HepG2 (cell line): ENCODE measurements at regions not wholly inside any gene's neighbourhood (a gene's known extent, or its start where the extent isn't known, plus 50 kb on each side); places are given as distances from the start of the nearest gene placed in this dataset.

Experiments
- ATAC-seq: fragments of 200-7000 bp; cut with Tn5 transposase; 3 replicates; pipeline ENCODE4 v1.9.1; 2020; ENCODE audit warnings: mild to moderate bottlenecking, moderate library complexity
- BruUV-seq: library from RNA; stranded (reverse); fragments of 400-500 nt; replicated peaks from 2 replicates; lab custom pipeline; 2021; lab: Mats Ljungman, UMichigan
- CTCF ChIA-PET: fragments of 300-600 bp; formaldehyde crosslinking; extraction: SDS; loops from one replicate; lab custom pipeline; 2021; ENCODE audit warnings: low total read pairs, inconsistent platforms, low intra/inter-chr PET ratio; lab: Yijun Ruan, JAX
- POLR2A ChIA-PET: fragments of 350-600 bp; sonication (Branson Sonifier 250); formaldehyde crosslinking; loops from one replicate; lab custom pipeline; 2020; ENCODE audit warnings: antibody characterized with exemption, inconsistent platforms; lab: Yijun Ruan, JAX
- DNase-seq: peaks from one replicate; pipeline ENCODE4 v3.0.0-alpha.2; 2015; ENCODE audit warnings: low spot score
- FAIRE-seq: peaks from 3 replicates; lab custom pipeline; 2011; peaks lifted over from hg19 to GRCh38; lab: Jason Lieb, UNC
- H2AFZ ChIP-seq: one replicate; pipeline ENCODE4 v1.6.1; 2011; ENCODE audit warnings: low read length, inconsistent platforms
- H3K27ac ChIP-seq: fragments of 300-600 bp; 3 replicates; pipeline ENCODE4 v1.8.0; 2011; ENCODE audit warnings: mixed run types, mild to moderate bottlenecking, mixed read lengths, low read length, inconsistent platforms; ENCODE audit not compliant: insufficient read depth; ENCODE audit errors: extremely low read length
- H3K27me3 ChIP-seq, 2 experiments: fragments of 200-600 bp in 1 of 2; 2 replicates in 1 of 2; 3 replicates in 1 of 2; pipeline versions ENCODE4 v1.6.0 to v1.8.0; 2011; ENCODE audit warnings: low read length in 2 of 2, mild to moderate bottlenecking in 2 of 2, moderate library complexity in 2 of 2, inconsistent platforms in 1 of 2; ENCODE audit not compliant: insufficient read depth in 2 of 2, control insufficient read depth in 1 of 2
- H3K36me3 ChIP-seq, 2 experiments: fragments of 200-600 bp in 1 of 2; replicated peaks in 1 of 2; 2 replicates in 1 of 2; 3 replicates in 1 of 2; pipeline versions ENCODE4 v1.5.1 to v1.8.0; 2011; ENCODE audit warnings: low read length in 2 of 2, inconsistent platforms in 1 of 2; ENCODE audit not compliant: insufficient read depth in 2 of 2, control insufficient read depth in 1 of 2
- H3K4me1 ChIP-seq: 2 replicates; pipeline ENCODE4 v1.5.1; 2012; ENCODE audit warnings: low read length, inconsistent platforms; ENCODE audit not compliant: insufficient read depth
- H3K4me2 ChIP-seq: 2 replicates; pipeline ENCODE4 v1.6.0; 2011; ENCODE audit warnings: low read depth, low read length, inconsistent platforms
- H3K4me3 ChIP-seq, 3 experiments: fragments of 200-600 bp in 1 of 3; sonication (generic), shearing (Covaris generic) in 1 of 3; replicated peaks in 1 of 3; 2 replicates each; pipeline ENCODE4 v1.5.1; 2011 to 2016; ENCODE audit warnings: low read length in 3 of 3, inconsistent platforms in 2 of 3, low read depth in 2 of 3, mild to moderate bottlenecking in 2 of 3, control low read depth in 1 of 3, mixed read lengths in 1 of 3; ENCODE audit not compliant: insufficient read depth in 1 of 3
- H3K79me2 ChIP-seq: one replicate; pipeline ENCODE4 v1.6.1; 2011; ENCODE audit warnings: low read length, inconsistent platforms; ENCODE audit not compliant: insufficient read depth
- H3K9ac ChIP-seq: 2 replicates; pipeline ENCODE4 v1.6.0; 2011; ENCODE audit warnings: mild to moderate bottlenecking, low read depth, low read length, inconsistent platforms; ENCODE audit not compliant: insufficient read depth
- H3K9me3 ChIP-seq: 2 replicates; pipeline ENCODE4 v1.5.1; 2012; ENCODE audit warnings: mild to moderate bottlenecking, low read length
- H4K20me1 ChIP-seq: 2 replicates; pipeline ENCODE4 v1.6.0; 2011; ENCODE audit warnings: inconsistent platforms, mild to moderate bottlenecking, low read length, moderate library complexity; ENCODE audit not compliant: insufficient read depth
- ATF3 ChIP-seq: sonication (generic); formaldehyde crosslinking; IDR thresholded peaks from 2 replicates; pipeline ENCODE4 v1.4.0; 2020; ENCODE audit warnings: missing genetic modification reagents
- KDM5B ChIP-seq: sonication (generic); formaldehyde crosslinking; IDR thresholded peaks from 2 replicates; pipeline ENCODE4 v1.4.0; 2020; ENCODE audit warnings: missing genetic modification reagents, mild to moderate bottlenecking, borderline replicate concordance
- STAG1 ChIP-seq: sonication (generic); formaldehyde crosslinking; IDR thresholded peaks from 2 replicates; pipeline ENCODE4 v1.4.0; 2020; ENCODE audit warnings: missing genetic modification reagents
- ZNF331 ChIP-seq: sonication (generic); formaldehyde crosslinking; IDR thresholded peaks from 2 replicates; pipeline ENCODE4 v1.4.0; 2020; ENCODE audit warnings: missing genetic modification reagents
- ZSCAN12 ChIP-seq: sonication (generic); formaldehyde crosslinking; IDR thresholded peaks from 2 replicates; pipeline ENCODE4 v1.9.0; 2021; ENCODE audit warnings: mild to moderate bottlenecking, missing genetic modification reagents
- WGBS: methylation state at CpG from one replicate; pipeline ENCODE4 v1.1.6; 2017; ENCODE audit warnings: low lambda C conversion rate; 5-methylcytosine and 5-hydroxymethylcytosine counted together
- in situ Hi-C: cut with HindIII; loops from 2 replicates; pipeline ENCODE4 v1.10.0; 2017; ENCODE audit warnings: low pct_unique_long_range_greater_than_20kb; ENCODE audit not compliant: extremely low pct_ligation_motif_present
- intact Hi-C: fragments of 100-400 bp; cut with micrococcal nuclease; formaldehyde crosslinking; loops from one replicate; pipeline ENCODE4 v1.10.0; 2022; ENCODE audit not compliant: unreplicated experiment

DNA sequence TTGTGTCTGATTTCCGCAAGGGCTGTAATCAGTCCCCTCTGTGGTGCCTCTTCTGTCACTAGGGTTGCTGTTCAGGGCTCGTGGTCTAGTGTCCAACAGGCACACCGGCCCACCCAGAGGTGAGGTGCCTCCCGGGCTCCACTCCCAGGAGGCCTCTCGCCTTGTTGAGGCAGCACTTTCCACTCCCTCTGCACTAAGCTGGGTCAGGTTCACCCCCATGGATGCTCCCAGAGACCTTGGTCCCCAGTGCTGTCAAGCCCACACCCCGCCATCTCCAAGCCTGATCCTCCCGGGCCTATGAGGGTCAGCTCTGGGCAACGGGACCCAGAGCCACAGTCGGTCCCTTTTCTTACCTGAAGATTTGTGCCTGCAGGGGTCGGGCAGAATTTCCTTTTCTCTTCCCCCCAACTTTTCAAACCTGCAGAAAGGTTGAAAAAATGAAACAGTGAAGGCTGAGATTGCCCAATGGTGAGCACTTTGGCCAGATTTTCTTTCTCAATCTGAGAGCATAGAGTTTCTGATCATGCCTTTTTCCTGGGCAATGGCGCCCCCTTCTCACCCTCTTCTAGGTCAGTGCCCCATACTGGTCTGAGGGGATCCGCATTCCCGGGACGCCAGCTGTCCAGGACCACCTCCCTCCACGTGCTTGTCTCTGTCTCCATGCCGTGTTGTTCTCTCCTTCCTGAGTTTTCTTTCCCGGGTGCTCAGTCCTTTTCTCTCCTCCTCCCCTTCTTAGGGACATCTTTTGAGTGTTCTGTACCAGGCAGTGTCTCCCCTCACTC is 148.0 kb downstream of the ASB1 start:
- CTCF ChIA-PET, result no interaction called here
- Histone ChIP-seq H2AFZ (no peak overlapping the region), H3K9ac (no peak overlapping the region), H4K20me1 (no peaks in the 10 kb centered on the region), H3K27me3 (peaks cover 0 to 52% of the 10 kb centered on the region in 2 experiments; a peak in 4 of 5 replicates), H3K4me1 (no peaks in the 10 kb centered on the region), H3K9me3 (no peaks in the 10 kb centered on the region), H3K4me2 (no peak overlapping the region), H3K4me3 (no peak overlapping the region), H3K79me2 (no peaks in the 10 kb centered on the region), H3K36me3 (no peaks in the 10 kb centered on the region), H3K27ac (no peak overlapping the region)
- FAIRE-seq (no peak), DNase-seq (no peak), ATAC-seq (no peak)
- POLR2A ChIA-PET, result no interaction called here
- in situ Hi-C loops (no loop called here), intact Hi-C loops (no loop called here)
- BruUV-seq, result no TSS peak
- TF ChIP-seq KDM5B (CRISPR knock-in tag) (no peak), STAG1 (peak; percentile 32; the same call in 1 of the 2 replicates)
- 36% methylated on average over 17 of the region's 17 CpGs for WGBS

DNA sequence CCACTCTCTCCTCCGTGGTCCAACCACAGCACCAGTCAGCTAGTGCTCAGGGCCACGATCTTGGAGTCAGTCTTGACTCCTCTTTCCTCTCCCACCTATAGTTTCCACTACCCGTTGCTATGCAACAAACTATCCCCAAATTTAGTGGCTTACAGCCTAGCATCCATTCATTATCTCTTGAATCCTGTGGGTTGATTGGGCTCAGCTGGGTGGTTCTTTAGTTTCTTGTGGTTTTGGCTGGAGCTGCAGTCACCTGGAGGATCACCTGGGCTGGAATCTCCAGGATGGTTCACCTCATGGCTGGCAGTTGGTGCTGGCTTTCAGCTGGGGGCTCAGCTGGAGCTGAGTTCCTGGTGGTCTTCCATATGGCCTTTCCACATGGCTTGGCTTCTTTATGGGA is 149.9 kb downstream of the ASB1 start:
- Histone ChIP-seq H3K27ac (no peak overlapping the region), H2AFZ (no peak overlapping the region), H3K27me3 (peaks cover 0 to 39% of the 10 kb centered on the region in 2 experiments; a peak in 4 of 5 replicates), H3K4me1 (no peaks in the 10 kb centered on the region)
- WGBS, result 0% methylated on average over 3 of the region's 3 CpGs
- CTCF ChIA-PET, result no interaction called here
- no peak for TF ChIP-seq ZSCAN12 (CRISPR knock-in tag)
- TF ChIP-seq ATF3 (CRISPR knock-in tag), result no peak
- peak; percentile 84 for TF ChIP-seq ZNF331 (CRISPR knock-in tag)
- TF ChIP-seq, all 625 proteins: peak for 1
- no TSS peak for BruUV-seq
- ATAC-seq (no peak), FAIRE-seq (no peak), DNase-seq (no peak)
- Histone ChIP-seq H3K9me3 (no peaks in the 10 kb centered on the region), H4K20me1 (no peaks in the 10 kb centered on the region), H3K4me3 (no peak overlapping the region), H3K79me2 (no peaks in the 10 kb centered on the region), H3K4me2 (no peak overlapping the region), H3K36me3 (no peaks in the 10 kb centered on the region), H3K9ac (no peak overlapping the region)
- POLR2A ChIA-PET, result no interaction called here
- in situ Hi-C loops (no loop called here), intact Hi-C loops (no loop called here)
